ENCODE measurements at regions not wholly inside any gene's neighbourhood (a gene's known extent, or its start where the extent isn't known, plus 50 kb on each side); places are given as distances from the start of the nearest gene placed in this dataset.
"Not testable (repeated sequence)": the region's sequence is repeated elsewhere in the genome, so short reads cannot be mapped to it uniquely, and the experiment has no call there.

DNA sequence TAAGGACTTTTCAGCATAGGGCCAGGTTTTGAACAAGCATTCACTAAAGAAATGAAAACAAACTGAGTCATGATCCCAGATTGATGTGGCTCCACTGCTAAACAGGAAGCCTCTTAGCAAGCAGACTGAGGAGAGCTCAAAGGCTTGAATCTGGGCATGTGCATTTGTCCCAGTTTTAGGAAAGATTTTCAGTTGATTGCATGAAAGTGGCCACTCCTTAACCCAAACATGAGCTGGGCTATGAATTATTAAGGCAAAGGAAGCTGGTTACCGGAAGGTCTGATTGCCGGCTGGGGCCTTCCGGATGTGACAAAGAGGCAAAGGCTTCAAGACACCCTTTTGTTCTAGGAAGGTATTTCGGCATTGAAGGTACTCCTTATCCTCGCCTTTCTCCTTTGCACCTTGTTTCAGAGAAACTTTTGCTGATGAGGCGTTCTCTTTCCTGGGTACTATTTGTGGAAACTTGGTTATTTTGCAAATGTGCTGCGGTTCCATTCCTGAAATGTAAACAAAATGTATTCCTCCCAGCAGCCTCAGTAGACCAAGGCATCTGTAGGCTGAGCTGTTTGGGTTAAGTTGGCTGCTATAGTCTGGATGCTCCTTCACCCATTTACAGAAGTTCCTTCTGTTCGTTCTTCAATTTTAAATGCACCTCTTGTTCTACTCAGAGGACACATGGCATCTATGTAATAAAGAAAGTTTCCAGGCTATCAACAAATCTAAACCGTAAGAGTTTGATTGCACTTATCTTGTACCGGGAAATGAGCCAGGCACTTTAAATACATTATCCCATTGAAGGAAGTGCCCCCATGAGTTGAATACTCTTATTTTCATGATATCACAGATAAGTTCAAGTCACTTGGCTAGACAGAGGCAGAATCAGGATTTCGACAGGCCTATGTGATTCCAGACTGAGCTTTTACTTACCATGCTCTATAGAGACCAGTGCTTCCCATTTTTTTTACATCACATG lies 115.6 kb upstream of the METAP2 start:
- FAIRE-seq (no peak), DNase-seq (ENCODE audit: insufficient read length, low spot score) (no peak)

DNA sequence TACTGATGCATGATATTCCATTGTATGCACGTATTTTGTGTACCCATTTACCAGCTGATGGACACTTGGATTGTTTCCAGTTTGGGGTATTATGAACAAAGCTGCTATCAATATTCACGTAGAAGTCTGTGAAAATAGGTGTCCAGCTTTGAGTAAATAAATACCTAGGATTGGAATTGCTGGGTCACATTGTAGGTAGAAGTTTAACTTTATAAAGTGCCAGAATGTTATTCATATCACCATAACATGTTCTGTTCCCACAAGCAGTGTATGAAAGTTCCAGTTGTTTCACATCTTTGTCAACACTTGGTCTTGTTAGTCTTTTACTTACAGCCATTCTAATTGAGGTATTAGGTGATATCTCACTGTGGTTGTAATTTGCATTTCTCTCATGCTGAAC lies 108.0 kb upstream of the METAP2 start:
- peak; percentile 49 for FAIRE-seq
- DNase-seq (ENCODE audit: insufficient read length, low spot score) = no peak

DNA sequence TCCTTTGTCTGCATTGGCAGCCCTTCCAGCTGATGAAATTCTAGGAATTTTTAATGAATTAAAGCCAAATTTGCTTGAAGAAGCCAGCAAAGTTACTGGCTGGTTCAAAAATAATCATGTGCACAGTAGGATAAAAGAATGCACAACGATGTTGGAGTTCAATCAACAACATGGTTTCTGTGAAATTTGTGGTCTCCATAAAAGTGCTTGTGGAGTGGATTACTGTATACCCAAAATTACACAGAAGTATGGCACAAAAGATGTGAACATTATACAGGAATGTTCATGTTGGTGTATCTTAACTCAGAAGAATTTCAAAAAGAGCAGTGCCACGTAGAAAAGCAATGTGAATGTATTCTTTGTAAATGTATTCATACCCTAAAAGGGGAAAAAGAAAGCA lies 105.0 kb upstream of the METAP2 start:
- DNase-seq (ENCODE audit: insufficient read length, low spot score) (no peak), FAIRE-seq (no peak)

DNA sequence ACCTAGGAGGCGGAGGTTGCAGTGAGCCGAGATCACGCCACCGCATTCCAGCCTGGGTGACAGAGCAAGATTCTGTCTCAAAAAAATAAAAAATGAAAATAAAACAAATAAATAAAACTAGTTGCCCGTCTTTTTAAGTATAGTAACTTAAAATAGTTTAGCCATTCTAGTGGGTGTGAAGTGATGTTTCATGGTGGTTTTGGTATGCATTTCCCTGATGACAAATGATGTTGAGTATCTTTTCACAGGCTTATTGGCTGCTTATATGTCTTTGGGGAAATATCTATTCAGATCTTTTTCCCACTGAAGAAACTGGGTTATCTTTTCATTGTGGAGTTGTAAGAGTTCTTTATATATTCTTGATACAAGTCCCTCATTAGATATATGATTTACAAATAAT lies 102.4 kb upstream of the METAP2 start:
- FAIRE-seq (no peak), DNase-seq (ENCODE audit: insufficient read length, low spot score) (no peak)

DNA sequence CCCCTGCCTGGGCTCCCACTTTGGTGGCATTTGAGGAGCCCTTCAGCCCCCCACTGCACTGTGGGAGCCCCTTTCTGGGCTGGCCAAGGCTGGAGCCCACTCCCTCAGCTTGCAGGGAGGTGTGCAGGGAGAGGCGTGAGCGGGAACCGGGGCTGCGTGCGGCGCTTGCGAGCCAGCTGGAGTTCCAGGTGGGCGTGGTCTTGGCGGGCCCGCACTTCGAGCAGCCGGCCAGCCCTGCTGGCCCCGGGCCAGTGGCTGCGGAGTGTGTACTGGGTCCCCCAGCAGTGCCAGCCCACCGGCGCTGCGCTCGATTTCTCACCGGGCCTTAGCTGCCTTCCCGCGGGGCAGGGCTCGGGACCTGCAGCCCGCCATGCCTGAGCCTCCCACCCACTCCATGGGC lies 94.5 kb upstream of the METAP2 start:
- FAIRE-seq = not testable (repeated sequence)

DNA sequence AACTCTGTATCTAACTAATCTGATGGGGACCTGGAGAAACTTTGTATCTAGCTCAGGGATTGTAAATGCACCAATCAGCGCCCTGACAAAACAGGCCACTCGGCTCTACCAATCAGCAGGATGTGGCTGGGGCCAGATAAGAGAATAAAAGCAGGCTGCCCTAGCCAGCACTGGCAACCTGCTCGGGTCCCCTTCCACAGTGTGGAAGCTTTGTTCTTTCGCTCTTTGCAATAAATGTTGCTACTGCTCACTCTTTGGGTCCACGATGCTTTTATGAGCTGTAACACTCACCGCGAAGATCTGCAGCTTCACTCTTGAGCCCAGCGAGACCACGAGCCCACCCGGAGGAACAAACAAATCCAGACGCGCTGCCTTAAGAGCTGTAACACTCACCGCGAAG lies 93.6 kb upstream of the METAP2 start:
- not testable (repeated sequence) for FAIRE-seq; DNase-seq (ENCODE audit: insufficient read length, low spot score)

More for the DNA sequence above, 94.5 kb upstream of the METAP2 start:
- not testable (repeated sequence) for DNase-seq (ENCODE audit: insufficient read length, low spot score)

DNA sequence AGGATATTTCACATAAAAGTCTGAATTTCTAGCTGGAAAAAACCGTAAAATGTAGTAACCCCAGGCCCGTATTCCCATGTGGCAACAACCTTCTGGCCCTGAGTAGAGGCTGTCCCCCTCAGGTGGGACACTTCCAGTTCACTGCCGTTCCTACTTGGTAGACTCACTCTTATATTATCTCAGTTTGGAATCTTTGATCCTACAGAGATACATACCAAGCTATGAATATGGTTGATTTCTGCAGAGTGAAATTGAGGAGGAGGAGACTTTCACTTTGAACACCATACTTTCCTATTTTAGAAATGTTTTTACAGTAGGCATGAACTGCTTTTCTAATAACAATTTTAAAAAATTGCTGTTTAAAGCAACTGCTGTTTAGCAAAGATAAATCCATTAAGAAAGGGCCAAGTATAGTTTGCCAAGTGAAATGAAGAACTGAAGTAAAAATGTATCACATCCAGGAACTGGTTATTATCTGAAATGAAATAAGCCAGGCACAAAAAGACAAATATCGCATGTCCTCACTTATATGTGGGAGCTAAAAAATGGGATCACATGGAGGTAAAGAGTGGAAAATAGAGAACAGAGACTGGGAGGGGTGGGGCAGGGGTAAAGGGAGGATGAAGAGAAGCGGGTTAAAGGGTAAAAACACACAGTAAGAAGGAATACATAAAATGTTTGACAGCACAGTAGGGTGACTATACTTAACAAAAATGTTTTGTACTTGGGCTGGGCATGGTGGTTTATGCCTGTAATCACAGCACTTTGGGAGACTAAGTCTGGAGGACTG lies 92.8 kb upstream of the METAP2 start:
- FAIRE-seq (no peak), DNase-seq (ENCODE audit: insufficient read length, low spot score) (no peak)

DNA sequence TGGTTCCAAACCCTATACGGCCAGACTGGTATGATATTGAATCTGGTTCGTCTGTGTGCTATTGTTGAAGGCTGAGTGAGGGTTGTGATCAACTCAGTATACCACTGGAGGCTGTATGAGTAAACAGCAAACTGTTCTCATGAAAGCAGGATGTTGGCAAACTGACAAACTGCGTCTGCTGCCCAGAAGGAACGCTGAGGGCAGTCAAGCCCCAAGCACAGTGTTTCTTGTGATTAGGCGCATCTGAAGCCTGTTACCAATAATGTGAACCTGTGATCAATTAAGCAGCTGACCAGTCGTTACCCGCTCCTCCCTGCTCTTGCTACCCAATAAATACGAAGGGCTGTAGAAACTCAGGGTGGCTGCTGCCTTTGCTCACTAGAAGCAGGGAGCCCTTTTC lies 90.0 kb upstream of the METAP2 start:
- not testable (repeated sequence) for FAIRE-seq; DNase-seq (ENCODE audit: insufficient read length, low spot score)

DNA sequence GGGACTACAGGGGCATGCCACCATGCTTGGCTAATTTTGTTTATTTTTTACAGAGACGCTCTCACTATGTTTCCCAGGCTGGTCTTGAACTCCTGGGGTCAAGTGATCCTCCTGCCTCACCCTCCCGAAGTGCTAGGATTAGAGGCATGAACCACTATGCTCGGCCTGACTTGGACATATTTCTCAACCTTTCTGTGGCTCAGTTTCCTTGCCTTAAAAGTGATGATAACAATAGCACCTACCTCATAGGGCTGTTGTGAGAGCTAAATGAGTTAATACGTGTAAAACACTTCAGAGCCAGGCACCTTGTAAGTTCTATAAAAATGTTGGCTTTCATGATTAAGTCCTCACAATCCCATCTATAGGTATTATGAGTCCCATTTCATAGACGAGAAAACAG lies 89.2 kb upstream of the METAP2 start:
- FAIRE-seq (no peak), DNase-seq (ENCODE audit: insufficient read length, low spot score) (no peak)

DNA sequence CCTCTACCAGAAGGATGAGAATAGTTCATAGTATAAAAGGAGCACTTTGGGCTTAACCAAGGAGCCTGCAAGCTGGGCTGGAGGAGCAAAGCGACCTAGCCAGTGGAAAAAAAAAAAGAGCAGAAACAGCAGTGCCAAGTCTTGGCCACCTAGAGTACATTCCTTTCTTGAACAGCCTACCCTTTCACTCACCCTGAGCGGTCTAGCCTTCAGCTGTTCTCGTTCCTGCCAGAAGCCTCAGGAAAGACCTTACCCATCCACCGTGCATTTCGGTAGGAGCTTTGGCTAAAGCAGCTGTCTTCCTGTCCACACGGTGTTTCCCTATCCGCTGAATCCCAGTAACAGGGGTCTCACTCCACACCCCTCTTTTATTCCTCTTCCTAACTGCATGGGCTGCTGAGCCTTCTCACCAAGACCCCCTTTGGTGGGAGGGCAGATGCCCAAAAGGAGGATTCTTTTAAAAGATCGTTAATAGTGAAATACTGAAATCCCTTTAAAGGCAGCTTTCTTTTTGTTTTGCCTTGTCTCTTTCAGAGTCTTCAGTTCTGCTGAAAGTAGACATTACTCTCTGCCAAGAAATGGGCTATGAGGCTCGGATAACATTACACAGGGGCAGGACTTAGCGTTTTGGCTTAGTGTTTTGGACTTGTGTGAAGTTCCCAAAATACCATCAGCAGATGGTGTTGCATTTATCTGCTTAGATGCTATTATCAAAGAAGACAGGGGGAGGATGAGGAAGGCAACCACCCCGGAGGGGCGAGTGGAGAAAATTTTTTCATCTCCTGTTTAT lies 88.5 kb upstream of the METAP2 start:
- no peak for FAIRE-seq

DNA sequence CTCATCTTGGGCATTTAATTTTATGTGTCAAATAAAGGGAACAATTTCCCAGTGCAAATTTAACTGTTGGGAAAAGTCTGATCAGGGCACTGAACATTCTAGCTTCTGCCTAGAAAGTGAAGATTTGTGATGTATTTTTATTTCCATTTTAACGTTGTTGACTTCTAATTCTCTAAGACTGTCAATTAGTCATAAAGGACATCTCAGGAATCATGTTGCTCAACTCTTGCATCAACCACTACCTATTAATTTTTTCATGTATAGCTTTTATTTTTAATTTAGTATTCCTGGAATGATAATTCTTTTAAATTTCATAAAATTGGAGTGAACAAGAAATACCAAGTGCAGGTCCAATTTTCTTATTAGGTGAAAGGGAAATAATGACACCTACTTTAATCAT lies 87.9 kb upstream of the METAP2 start:
- no peak for DNase-seq (ENCODE audit: insufficient read length, low spot score)
- no peak for FAIRE-seq

More for the DNA sequence above, 88.5 kb upstream of the METAP2 start:
- DNase-seq (ENCODE audit: insufficient read length, low spot score) = no peak

DNA sequence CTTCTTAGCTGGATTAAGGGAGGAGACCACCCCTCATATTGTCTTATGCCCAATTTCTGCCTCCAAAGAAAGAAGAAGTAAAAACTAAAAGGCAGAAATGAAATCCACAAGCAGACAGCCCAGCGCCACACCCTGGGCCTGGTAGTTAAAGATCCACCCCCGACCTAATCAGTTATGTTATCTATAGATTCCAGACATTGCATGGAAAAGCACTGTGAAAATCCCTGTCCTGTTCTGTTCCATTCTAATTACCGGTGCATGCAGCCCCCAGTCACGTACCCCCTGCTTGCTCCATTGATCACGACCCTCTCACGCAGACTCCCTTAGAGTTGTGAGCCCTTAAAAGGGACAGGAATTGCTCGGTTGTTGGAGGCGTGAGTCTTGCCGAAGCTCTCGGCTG lies 85.7 kb upstream of the METAP2 start:
- FAIRE-seq; DNase-seq (ENCODE audit: insufficient read length, low spot score): not testable (repeated sequence)

DNA sequence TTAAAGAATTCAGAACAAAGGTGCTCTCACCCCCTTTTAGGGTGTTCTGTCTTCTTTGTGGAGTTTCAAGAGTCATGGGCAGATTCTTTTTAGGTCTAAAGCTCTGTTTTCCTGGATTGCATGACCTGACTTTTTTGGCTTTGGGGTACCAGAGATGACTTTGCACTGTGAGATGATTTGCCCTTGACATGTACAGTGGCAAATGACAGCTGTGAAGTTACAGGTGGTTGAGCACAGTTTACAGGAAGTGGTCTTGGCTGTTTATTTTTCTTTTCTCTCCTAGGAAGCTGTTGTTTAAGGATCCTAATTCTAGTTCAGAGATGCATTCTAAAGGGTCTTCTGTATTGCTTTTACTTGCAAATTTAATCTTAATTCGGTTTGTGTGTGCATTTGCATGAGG lies 83.8 kb upstream of the METAP2 start:
- no peak for FAIRE-seq
- no peak for DNase-seq (ENCODE audit: insufficient read length, low spot score)

DNA sequence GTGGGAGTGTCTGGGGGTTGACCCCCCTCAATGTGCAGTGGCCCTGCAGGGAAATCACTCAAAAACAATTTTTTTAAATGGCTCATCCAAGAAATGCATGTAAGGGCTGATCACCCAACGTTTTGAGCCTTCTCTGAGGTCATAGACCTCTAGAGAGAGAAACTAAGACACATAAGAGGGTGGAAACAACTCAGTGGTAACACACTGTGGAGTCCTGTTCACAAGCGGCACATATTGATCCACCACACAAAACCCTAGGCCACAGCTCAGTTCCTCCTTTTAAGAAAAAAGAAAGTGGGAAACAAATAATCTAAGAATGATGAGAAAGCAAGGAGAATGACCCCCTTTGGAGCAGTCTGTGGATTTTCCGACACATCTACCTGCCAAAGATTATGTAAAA lies 83.0 kb upstream of the METAP2 start:
- no peak for DNase-seq (ENCODE audit: insufficient read length, low spot score)
- no peak for FAIRE-seq

DNA sequence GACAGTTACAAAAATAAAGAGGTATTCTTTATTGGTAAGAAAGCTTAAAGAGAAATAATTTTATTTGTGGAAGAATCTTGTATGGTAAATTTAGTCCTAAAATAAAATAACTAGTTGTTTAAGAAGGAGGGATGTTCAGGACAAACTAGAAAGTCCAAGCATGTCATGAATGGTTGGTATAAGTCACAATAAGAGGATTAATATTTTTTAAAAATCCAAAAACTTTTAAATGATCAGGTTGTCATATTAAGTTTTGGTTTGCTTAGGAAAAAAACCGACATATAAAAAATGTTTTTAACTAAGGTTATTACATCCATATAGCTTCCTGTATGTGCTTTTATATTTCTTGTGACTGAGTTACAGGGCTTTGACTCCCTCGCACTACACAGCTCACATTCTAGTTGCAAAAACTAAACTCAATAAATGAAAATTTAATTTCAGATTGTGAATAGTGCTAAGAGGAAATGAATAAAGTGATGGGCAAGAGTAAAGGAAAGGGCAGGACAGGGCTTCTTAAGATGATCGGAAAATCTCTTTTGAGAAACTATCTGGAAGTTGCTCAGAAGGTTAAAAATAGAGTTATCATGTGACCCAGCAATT lies 80.7 kb upstream of the METAP2 start:
- DNase-seq (ENCODE audit: insufficient read length, low spot score) = no peak
- FAIRE-seq = no peak

DNA sequence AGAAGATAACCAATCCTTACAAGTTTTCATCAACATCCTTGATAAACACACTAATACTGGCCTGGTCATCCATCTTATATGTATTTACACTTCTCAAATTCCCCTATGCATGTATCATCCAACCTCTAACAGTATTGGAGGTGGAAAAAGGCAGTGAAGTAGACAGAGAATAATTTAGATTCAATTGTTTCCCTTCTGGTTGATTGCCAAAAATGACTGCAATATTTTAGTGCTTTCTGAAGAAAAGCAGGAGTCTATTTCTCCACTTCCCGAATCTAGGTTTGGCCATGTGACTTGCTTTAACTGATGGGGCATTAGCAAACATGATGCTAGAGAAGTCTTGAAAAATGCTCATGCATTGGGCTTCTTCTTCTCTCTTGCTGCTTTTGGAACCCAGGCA lies 78.3 kb upstream of the METAP2 start:
- DNase-seq (ENCODE audit: insufficient read length, low spot score) (no peak), FAIRE-seq (no peak)

DNA sequence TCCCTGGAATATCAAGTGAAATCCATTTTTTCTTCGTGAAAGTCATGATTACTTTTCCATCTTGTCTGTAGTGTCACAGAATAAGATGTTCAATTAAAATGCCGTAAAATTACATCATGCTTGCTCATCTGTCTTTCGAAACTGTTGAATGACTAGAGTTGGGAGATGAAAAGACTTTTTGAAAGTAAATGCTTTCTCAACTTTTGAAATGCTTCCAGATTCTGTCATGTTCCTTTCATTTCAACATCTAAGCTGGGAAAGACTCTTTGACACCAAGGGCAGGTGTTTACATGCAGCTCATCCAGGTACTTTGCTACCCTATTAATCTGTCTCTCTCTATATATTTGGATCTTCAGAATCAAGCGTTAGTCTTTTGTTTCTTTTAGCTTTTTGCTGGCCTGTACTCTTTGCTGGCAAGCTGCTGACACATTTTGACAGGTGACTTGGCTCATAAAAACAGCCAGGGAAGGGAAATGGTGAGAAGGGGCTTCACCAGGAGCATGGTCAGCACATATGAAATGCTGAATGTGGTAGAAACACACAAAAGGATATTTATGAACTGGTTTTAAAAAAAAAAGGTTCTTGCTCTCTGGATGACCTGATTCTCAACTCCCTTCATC lies 77.0 kb upstream of the METAP2 start:
- FAIRE-seq = no peak
- DNase-seq (ENCODE audit: insufficient read length, low spot score) = peak; percentile 10

DNA sequence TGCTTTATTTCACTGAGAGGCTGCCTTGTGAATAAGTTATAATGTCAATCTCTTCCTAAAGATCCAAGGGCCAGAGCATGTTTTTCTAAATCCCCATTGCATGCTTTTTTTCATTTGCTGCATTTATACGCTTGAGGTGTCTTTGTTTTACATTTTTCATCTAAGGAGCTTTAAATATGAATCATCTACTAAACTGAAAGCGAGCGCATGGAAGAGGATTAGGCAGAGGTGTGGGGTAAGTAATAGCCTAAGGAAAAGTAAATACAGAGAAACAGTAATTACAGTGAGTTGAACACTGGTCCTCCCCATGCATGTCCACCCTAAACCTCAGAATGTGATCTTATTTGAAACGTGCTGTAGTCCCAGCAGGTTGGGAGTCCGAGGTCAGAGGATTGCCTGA lies 76.4 kb upstream of the METAP2 start:
- FAIRE-seq (no peak), DNase-seq (ENCODE audit: insufficient read length, low spot score) (no peak)

DNA sequence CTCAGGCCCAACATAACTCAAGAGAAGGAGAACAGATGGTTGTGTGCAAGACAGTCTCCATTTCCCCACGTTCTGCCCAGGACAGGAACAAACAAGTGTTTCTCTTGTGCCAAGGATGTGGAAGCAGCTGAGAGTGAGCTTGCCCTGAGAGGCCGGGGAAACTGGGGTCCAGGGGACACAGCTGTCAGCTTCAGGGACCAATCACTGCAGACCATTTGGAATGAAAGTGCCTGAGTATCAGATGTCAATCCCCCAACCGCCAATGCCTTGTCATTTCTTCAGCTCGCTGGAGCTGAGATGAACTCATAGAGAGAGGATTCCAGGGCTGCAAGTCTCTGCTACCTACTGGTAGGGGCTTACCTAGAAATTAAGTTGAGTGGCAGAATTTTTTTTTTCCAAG lies 71.9 kb upstream of the METAP2 start:
- no peak for FAIRE-seq

DNA sequence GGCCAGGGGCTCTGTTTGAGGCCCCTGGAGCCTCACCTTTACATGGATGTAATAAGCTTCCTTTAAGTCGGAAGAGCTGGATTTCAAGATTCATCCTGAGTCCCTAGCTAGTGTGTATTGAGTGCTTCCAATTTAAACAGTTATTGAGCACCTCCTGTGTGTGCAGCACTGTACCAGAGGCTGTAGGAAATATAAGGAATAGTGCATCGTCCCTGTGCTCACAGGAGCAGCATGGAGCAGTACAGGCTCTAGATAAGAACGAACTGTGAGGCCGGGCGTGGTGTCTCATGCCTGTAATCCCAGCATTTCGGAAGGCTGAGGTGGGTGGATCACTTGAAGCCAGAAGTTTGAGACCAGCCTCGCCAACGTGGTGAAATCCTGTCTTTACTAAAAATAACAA lies 65.8 kb upstream of the METAP2 start:
- no peak for DNase-seq (ENCODE audit: insufficient read length, low spot score)
- FAIRE-seq = no peak

More for the DNA sequence above, 71.9 kb upstream of the METAP2 start:
- no peak for DNase-seq (ENCODE audit: insufficient read length, low spot score)
